SK-N-SH treated with all-trans-retinoic acid at 6 μM for 48 hours (cell line): ENCODE measurements at regions not wholly inside any gene's neighbourhood (a gene's known extent, or its start where the extent isn't known, plus 50 kb on each side); places are given as distances from the start of the nearest gene placed in this dataset.

Experiments used
- ATAC-seq: fragments of 200-7000 bp; cut with Tn5 transposase; 3 replicates; pipeline ENCODE4 v1.9.1; 2020; ENCODE audit warnings: mild to moderate bottlenecking, moderate library complexity
- BACH2 ChIP-seq: fragments of 250-450 bp; sonication (Bioruptor Pico); IDR thresholded peaks from 2 replicates; pipeline ENCODE4 v1.9.0; 2021; ENCODE audit warnings: mild to moderate bottlenecking, borderline replicate concordance
- CREB5 ChIP-seq: fragments of 250-450 bp; sonication (Bioruptor Pico); IDR thresholded peaks from 2 replicates; pipeline ENCODE4 v1.5.1; 2020; ENCODE audit warnings: low read depth, mild to moderate bottlenecking, moderate library complexity
- CSDC2 ChIP-seq: fragments of 250-450 bp; sonication (Bioruptor Pico); IDR thresholded peaks from 2 replicates; pipeline ENCODE4 v1.5.0; 2020; ENCODE audit warnings: mild to moderate bottlenecking, moderate library complexity
- GLIS3 ChIP-seq: fragments of 250-450 bp; sonication (Bioruptor Pico); IDR thresholded peaks from 2 replicates; pipeline ENCODE4 v1.5.0; 2020; ENCODE audit warnings: mild to moderate bottlenecking, moderate library complexity
- ISL1 ChIP-seq: fragments of 250-450 bp; sonication (Bioruptor Pico); IDR thresholded peaks from 2 replicates; pipeline ENCODE4 v2.1.2; 2022; ENCODE audit warnings: mild to moderate bottlenecking, moderate library complexity
- OSR1 ChIP-seq: fragments of 250-450 bp; sonication (Bioruptor Pico); IDR thresholded peaks from 2 replicates; pipeline ENCODE4 v1.8.0; 2022; ENCODE audit warnings: moderate library complexity, mild to moderate bottlenecking, inconsistent platforms
- PATZ1 ChIP-seq: fragments of 250-450 bp; sonication (Bioruptor Pico); IDR thresholded peaks from 2 replicates; pipeline ENCODE4 v1.8.0; 2020; ENCODE audit warnings: mild to moderate bottlenecking, moderate library complexity, borderline replicate concordance
- POU6F1 ChIP-seq: fragments of 250-450 bp; sonication (Bioruptor Pico); IDR thresholded peaks from 2 replicates; pipeline ENCODE4 v1.8.0; 2021; ENCODE audit warnings: low read depth, mild to moderate bottlenecking, moderate library complexity, borderline replicate concordance
- RARB ChIP-seq: fragments of 250-450 bp; sonication (Bioruptor Pico); IDR thresholded peaks from 2 replicates; pipeline ENCODE4 v1.8.0; 2021; ENCODE audit warnings: mild to moderate bottlenecking, moderate library complexity
- TCF4 ChIP-seq: fragments of 250-450 bp; sonication (Bioruptor Pico); IDR thresholded peaks from 2 replicates; pipeline ENCODE4 v1.8.0; 2021; ENCODE audit warnings: mild to moderate bottlenecking, moderate library complexity, borderline replicate concordance
- ZC3H10 ChIP-seq: fragments of 250-450 bp; sonication (Bioruptor Pico); IDR thresholded peaks from 2 replicates; pipeline ENCODE4 v1.5.1; 2021; ENCODE audit warnings: mild to moderate bottlenecking, moderate library complexity
- ZFP3 ChIP-seq: fragments of 250-450 bp; sonication (Bioruptor Pico); IDR thresholded peaks from 2 replicates; pipeline ENCODE4 v1.5.0; 2020; ENCODE audit warnings: mild to moderate bottlenecking, moderate library complexity
- ZFP30 ChIP-seq: fragments of 450-650 bp; formaldehyde crosslinking; IDR thresholded peaks from 2 replicates; pipeline ENCODE4 v1.5.0; 2022; ENCODE audit warnings: mild to moderate bottlenecking, moderate library complexity
- ZNF565 ChIP-seq: fragments of 450-650 bp; formaldehyde crosslinking; conservative IDR thresholded peaks from 2 replicates; pipeline ENCODE4 v1.5.0; 2020; ENCODE audit warnings: low read depth, mild to moderate bottlenecking, moderate library complexity
- ZNF70 ChIP-seq: fragments of 450-650 bp; formaldehyde crosslinking; IDR thresholded peaks from 2 replicates; pipeline ENCODE4 v1.5.0; 2020; ENCODE audit warnings: mild to moderate bottlenecking, moderate library complexity
- ZNF8 ChIP-seq: fragments of 450-650 bp; formaldehyde crosslinking; IDR thresholded peaks from 2 replicates; pipeline ENCODE4 v1.5.0; 2020; ENCODE audit warnings: mild to moderate bottlenecking, moderate library complexity

- TF ChIP-seq RARB (CRISPR knock-in tag) (no peak), CREB5 (CRISPR knock-in tag) (no peak), ISL1 (CRISPR knock-in tag) (no peak), GLIS3 (CRISPR knock-in tag) (no peak), OSR1 (CRISPR knock-in tag) (no peak), ZNF8 (CRISPR knock-in tag) (no peak), ZFP3 (no peak), BACH2 (CRISPR knock-in tag) (no peak), ZNF70 (no peak), POU6F1 (CRISPR knock-in tag) (no peak), CSDC2 (CRISPR knock-in tag) (no peak), TCF4 (no peak), ZFP30 (no peak), ZNF565 (CRISPR knock-in tag) (no peak), ZC3H10 (CRISPR knock-in tag) (no peak), PATZ1 (no peak)
- TF ChIP-seq, all 23 proteins: peak for 0
- no peak for ATAC-seq
Measured at GRCh38 chrX:33273535-33273934, 62.2 kb upstream of the DMD start.

- no peak for ATAC-seq
- no peak for TF ChIP-seq ZNF70
Measured at GRCh38 chrX:33272986-33273385, 61.6 kb upstream of the DMD start.
